ENCODE measurements at regions not wholly inside any gene's neighbourhood (a gene's known extent, or its start where the extent isn't known, plus 50 kb on each side); places are given as distances from the start of the nearest gene placed in this dataset.
"Not testable (repeated sequence)": the region's sequence is repeated elsewhere in the genome, so short reads cannot be mapped to it uniquely, and the experiment has no call there.

DNA sequence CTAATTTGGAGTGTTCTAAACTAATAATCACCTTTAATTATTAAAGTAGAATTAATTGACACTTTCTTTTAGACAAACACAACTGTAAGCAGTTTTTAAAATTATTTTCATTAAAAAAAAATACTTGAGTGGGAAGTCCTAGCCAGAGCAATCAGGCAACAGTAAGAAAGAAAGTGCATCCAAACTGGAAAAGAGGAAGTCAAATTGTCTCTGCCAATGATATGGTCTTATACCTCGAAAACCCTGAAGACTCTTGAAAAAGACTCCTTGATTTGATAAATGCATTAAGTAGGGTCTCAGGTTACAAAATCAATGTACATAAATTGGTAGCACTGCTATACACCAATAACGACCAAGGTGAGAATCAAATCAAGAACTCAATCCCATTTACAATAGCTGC, 83.0 kb upstream of the GADD45A start:
- no peak for DNase-seq (ENCODE audit: missing footprints)
- intact Hi-C loops (cut with DNase I), result no loop called here
- no peak for ATAC-seq

DNA sequence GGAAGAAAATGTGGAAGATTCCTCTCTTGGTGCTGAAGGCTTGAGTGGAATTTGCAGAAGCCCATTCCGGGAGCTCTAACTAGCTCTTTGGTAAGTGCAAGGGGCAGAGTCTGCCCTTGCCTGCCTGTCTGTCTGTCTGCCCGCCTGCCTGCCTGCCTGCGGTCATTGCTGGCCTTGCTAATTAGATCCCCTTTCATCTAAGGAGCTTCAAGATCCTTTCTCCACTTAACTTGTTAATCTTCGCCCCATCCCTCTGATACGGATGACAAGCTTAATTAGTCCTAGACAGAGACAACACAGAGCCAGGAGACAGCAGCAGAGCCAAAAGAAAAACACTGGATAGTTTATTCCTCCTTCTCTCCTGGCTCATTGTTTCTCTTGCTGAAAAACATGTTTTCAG, 80.2 kb upstream of the GADD45A start:
- no peak for DNase-seq (ENCODE audit: missing footprints)
- intact Hi-C loops (cut with DNase I), result no loop called here
- ATAC-seq, result no peak

DNA sequence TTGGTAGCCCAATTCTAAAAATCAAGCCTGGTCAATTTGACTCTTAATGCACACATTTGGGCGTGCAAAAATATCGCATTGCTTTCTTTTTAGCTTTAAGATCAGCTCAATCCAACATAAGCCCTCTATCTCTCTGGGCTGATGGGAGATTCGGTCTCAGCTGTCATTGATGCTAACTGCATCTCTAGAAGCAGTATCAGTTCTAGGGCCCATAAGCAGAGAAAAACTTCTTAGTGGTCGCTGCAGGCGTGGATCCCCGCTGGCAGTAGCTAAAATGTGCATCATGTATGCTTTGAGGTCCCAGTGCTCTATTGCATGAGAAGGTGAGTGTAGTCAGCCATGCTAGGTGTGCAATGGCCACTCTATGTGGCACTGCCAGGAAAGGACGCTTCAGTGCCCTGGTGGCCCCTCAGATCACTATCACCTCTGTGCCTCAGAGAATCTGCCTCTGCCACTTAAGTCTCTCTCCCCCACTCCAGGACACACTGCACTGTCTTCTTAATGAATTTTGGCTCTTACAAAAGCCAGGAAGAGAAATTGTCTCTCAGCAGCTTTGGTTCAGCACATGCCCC, 79.7 kb upstream of the GADD45A start:
- ATAC-seq, result no peak
- no peak for DNase-seq (ENCODE audit: missing footprints)
- intact Hi-C loops (cut with DNase I), result no loop called here

DNA sequence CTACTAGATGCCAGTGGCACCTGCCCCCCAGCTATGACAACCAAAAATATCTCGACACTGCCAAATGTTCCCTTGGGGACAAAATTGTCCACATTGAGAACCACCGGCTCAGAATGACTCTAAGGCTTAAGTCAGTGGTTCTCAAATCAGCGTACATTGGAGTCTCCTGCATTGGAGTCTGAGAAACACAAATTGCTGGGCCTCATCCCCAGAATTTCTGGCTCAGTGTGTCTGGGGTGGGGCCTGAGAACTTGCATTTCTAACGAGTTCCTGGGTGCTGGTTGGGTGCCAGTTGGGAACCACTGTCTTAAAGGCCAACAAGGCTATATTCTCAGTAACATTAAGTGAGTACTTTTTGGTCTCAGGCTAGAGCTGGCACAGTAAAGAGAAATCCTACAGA, 77.7 kb upstream of the GADD45A start:
- ATAC-seq (no peak), DNase-seq (ENCODE audit: missing footprints) (no peak)
- intact Hi-C loops (cut with DNase I), result no loop called here

DNA sequence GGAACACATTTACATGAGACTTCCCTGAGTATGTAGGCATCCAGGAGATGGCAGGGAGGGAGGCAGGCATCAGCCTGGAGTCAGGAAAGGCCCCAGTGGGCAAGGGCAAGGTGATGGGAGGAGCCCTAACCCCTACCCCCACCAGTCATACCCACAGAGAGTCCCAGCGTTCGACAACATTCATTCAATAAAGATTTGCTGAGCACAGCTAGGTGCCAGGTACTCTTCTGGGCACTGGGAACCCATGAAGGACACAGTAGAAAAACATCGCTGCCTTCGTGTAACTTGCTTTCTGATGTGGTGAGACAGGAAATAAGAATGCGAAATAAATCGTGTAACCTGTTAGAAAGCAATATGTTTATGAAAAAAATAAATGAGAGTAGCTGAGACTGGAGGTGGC, 77.3 kb upstream of the GADD45A start:
- ATAC-seq (no peak), DNase-seq (ENCODE audit: missing footprints) (no peak)
- intact Hi-C loops (cut with DNase I), result no loop called here

DNA sequence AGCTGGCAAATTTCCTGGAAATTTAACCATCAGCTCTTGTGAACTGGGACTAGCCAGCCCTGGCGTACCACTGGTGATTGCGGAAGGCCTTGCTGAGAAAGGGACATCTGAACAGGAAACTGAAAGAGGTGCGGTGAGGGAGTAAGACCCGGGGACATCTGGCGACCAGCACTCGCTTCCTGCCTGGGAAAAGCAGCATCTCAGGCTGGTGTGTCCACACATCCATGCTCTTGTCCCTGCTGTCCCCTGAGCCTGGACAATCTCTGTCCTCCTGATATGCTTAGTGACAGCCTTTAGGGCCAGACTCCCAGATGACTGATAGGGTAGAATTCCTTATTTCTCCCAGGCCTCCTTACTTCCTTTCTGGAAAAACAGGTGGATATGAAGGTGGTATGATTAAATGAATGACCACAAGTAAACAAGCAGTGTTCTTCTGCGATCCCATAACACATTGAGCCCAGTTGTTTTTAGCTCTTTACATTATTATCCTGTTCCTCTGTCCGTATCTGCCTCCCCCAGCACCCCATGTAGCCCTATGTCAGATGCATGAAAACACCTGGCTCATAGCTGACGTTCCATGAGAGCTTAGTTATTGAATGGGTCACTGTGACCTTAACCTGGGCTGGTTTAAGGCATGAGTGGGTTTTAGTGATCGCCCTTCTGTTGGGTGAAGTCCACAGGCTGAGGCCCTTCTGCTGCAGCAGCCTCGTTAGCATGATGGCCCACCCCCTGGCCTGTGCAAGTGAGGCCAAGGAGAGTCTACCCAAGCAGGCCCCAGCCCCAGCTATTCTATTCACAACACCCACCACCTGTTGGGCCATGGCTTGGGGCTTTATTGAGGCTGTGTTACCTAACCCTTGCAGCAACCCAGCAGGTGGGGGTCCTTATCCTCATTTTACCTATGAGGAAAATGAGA, 76.1 kb upstream of the GADD45A start:
- intact Hi-C loops (cut with DNase I), result no loop called here
- no peak for ATAC-seq
- DNase-seq (ENCODE audit: missing footprints), result no peak

DNA sequence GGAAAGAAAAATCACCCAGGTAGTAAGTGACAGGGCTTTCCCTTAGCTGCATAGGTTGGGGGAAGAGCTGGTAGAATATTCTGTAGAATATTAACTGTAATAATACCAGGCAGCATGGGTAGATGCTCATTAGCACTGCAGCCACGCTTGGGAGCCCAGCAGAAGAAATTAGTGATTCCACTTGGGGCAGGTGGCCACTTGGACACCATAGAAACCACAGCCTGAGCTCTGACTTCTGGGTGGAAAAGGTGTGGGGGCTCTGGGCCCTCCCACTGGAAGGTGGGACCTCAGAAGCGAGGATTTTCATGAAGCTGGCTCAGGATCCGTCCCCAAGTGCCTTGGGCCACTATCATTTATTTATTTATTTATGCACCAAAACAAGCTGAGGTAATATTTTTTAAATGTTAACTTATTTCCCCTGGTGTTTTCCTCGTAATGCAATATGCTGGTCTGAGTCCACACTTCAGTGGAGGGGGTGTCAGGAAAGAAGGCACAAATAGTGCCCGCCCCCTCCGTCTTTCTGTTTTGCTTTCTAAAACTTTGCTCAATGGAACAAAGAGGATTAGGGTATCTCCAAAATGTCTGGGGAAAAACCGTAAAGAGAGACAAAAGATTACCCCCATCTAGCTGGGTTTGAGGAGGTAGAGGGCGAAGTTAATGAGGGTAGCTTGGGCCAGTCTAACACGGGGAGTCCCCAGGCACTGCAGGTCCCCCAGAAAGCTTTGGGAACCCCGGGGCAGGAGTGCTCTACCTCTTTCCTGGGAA, 75.2 kb upstream of the GADD45A start:
- ATAC-seq (no peak), DNase-seq (ENCODE audit: missing footprints) (no peak)
- intact Hi-C loops (cut with DNase I), result no loop called here

DNA sequence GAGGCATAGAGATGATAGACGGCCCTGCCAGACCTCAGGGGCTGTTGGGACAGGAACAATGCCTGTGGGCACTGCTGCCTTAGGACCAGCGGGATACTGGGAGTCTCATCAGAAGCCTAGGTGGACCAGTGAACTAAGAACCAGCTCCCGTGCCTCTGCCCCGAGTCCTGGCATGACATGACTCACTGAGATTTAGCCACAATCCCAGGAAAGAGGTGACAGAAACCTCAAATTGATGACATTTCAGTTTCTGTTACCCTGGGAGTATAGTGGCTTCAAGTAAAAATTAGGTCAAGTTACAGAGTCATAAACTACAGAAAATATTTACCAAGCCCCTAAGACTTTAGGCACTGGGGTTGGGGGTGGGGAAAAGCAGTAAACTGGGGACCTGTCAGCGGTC, 74.6 kb upstream of the GADD45A start:
- no peak for ATAC-seq
- DNase-seq (ENCODE audit: missing footprints), result no peak
- intact Hi-C loops (cut with DNase I), result no loop called here

DNA sequence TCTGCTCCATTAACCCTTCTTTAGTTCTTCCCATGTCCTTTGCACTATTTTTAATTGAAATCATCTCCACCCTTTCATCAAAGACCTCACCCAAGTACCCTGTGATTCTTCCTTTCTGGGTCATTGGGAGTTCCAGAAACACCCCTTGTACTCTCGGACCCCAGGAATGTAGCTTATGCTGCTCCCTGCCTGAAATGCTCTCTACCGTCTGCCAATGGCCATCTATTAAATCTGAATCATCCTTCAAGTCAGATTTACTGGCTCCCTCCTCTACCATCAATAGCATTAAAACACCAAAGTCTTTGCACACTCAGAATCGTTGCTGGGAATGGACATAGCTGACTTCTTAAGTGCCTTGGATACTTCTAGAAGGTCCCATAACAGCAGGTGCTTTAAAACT, 73.2 kb upstream of the GADD45A start:
- ATAC-seq, result no peak
- intact Hi-C loops (cut with DNase I), result no loop called here
- DNase-seq (ENCODE audit: missing footprints), result no peak

DNA sequence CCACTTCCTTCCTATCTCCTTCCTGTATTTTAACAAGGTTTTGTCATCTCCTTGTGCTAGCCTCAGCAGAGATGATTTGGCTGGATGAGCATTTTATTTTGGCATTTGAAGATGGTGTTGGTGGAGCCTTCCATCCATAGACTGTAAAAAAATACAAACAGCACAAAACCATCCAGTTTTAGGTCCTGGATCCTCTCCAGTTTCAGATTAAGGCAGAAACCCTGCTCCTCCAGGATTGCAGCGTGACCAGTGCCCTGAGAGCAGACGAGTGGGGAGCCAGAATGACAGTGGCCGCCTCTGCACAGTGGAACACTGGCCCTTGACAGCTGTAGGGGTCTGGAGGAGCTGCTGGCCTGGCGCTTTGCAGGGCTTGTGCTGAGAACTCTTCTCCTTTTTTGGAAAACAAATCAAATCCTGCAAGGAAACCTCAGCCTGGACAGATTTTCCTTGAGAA, 72.2 kb upstream of the GADD45A start:
- intact Hi-C loops (cut with DNase I), result no loop called here
- DNase-seq (ENCODE audit: missing footprints), result peak; percentile 73
- peak; percentile 77 for ATAC-seq

DNA sequence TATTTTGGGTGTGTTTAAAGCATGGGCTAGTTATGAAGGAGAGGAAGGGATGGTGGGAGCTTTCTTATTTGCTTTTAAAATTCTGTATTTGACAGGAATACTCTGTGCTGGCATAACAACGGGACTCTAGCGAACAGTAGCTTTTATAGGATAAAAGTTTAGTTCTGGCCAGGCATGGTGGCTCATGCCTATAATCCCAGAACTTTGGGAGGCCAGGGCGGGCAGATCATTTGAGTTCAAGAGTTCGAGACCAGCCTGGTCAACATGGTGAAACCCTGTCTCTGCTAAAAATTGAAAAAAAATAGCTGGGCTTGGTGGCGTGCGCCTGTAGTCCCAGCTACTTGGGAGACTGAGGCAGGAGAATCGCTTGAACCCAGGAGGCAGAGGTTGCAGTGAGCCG, 71.5 kb upstream of the GADD45A start:
- DNase-seq (ENCODE audit: missing footprints); intact Hi-C loops (cut with DNase I); ATAC-seq: not testable (repeated sequence)

DNA sequence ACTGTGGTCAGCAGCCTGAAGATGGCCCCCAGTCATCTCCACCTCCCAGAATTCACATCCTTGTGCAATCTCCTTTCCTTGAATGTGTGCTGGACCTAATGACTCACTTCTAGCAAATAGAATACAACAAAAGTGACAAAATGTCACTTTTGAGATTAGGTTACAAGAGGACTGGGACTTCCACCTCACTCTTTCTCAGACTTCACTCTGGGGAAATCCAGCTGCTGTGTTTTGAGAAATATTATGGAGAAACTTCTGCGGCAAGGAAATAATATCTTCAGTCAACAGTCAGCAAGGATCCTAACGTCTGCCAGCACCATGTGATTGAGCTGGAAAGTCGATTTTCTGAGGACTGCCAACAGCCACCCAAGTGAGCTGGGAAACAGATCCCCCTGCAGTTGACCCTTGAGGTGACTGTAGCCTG, 70.5 kb upstream of the GADD45A start:
- ATAC-seq (peak; percentile 22), DNase-seq (ENCODE audit: missing footprints) (no peak)
- intact Hi-C loops (cut with DNase I), result no loop called here

DNA sequence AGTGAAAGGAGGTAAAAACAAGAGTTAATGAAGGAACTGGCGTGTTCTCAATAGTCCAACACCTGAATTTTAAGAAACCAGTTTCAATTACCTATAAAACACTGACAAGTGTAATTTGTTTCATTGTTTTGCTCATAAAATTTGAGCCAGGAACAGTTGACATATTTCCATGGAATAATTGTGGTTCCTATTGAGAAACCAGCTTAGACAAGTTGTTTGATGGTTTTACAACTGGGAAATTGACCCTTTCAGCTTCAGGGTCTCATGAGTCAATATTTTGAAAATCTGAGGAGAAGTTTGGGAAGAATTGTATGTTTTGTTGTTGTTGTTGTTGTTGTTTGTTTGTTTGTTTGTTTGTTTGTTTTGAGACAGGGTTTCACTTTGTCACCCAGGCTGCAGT, 69.1 kb upstream of the GADD45A start:
- intact Hi-C loops (cut with DNase I), result no loop called here
- DNase-seq (ENCODE audit: missing footprints) (no peak), ATAC-seq (no peak)

DNA sequence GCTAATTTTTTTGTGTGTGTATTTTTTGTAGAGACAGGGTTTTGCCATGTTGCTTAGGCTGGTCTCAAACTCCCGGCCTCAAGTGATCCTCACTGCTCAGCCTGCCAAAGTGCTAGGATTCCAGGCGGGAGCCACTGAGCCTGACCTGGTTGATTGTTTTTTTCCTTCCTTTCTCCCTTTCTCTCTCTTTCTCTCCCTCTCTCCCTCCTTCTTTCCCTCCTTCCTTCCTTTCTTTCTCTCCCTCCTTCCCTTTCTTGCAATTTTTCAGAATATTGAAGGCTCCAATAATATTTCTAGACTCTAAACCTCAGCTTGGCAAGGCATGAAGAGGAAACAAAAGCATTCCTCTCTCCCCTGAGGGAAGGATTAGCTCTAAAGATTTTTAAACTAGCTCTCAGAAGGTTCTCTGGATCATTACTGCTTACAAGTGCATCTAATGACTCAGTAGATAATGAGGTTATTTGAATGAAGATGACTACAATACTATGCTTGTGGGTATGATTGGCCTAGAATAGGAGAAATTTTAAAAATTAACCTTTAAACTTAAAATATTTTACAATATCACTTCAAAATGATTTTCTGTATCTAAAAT, 68.5 kb upstream of the GADD45A start:
- intact Hi-C loops (cut with DNase I), result no loop called here
- no peak for ATAC-seq
- DNase-seq (ENCODE audit: missing footprints), result no peak

DNA sequence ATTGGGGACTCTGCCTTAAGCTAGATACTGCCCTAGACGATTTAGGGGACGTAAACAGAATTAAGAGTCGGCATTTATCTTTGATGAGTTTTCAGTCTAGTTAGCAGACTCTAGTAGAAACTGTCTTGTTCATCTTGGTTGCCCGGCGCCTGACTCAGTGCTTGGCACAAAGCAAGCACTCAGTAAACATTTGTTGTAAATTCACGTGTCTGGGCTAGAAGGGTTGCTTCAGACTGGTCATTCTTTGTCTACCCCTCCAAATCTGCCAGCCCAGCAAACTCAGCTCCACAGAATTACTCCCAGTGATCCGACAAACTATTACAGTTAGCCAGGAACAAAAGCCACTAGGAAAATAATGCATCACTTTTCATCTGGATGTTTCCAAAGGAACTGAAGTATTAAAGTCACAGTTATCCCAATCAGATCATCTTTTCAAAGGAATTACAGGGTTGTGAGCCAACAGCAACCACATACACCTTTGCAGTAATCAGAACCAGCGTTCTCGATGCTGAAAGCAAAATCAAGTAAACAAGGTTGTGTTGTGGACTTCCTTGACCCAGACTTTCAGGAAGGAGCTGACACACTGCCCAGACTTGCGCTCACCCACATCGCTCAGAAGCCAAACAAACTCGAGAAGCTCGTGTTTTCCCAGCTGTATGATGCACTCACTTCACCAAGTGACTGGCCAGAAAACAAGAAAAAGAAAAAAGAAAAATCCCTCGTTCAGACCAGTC, 66.5 kb upstream of the GADD45A start:
- peak; percentile 86 for ATAC-seq
- intact Hi-C loops (cut with DNase I), result no loop called here
- peak; percentile 67 for DNase-seq (ENCODE audit: missing footprints)

DNA sequence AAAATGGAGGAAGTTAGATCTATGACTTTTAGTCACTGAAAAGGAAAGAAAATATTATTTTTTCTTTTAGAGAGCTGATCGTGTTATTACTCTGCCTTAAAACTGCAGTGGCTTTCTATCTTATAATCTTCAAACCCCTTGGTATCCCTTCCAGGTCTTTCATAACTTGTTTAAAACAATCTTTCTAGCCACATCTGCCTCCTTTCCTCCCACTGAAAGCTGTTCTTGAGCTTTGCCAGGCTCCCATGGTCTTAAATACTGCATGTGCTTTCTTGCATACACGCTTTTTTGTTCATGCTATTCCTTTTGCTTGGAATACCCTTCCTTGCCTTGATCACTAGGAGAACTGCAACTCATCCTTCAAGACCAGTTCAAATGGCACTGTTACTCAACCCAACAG, 65.9 kb upstream of the GADD45A start:
- DNase-seq (ENCODE audit: missing footprints) (no peak), ATAC-seq (peak; percentile 46)
- intact Hi-C loops (cut with DNase I), result no loop called here

DNA sequence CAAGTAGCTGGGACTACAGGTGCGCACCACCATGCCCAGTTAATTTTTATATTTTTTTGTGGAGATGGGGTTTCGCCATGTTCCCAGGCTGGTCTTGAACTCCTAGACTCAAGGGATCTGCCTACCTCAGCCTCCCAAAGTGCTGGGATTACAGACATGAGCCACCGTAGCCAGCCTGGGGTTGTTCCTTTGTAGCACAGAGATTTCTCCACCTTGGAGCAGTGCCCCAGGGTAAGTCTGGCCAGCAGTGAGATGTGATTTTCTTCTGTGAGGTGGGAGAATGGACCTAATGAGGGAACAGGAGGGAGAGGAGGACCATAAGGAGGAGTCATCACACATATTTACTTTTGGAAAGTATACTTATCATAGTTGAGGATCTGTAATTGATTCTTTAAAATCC, 61.1 kb upstream of the GADD45A start:
- intact Hi-C loops (cut with DNase I), result no loop called here
- ATAC-seq (no peak), DNase-seq (ENCODE audit: missing footprints) (no peak)

DNA sequence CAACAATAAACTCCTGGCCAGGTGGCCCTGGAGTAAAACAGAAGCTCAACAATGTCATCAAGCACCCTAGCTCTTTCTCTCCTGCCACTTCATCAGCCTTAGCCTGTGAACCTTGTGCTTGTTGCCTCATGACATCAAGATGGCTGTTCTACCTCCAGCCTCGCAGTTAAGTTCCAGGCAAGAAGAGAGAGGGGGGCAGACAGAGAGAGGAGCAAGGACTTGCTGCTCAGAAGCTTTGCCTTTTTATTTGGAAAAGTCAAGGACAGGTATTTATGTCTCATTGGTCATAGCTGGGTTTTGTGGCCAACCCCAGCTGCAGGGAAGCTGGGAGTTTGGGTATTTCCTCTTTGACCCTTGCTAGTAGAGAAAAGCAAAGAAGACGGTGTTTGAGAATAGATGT, 60.3 kb upstream of the GADD45A start:
- DNase-seq (ENCODE audit: missing footprints) (no peak), ATAC-seq (no peak)
- intact Hi-C loops (cut with DNase I), result no loop called here
